ENCODE measurements at regions not wholly inside any gene's neighbourhood (a gene's known extent, or its start where the extent isn't known, plus 50 kb on each side); places are given as distances from the start of the nearest gene placed in this dataset.

DNA sequence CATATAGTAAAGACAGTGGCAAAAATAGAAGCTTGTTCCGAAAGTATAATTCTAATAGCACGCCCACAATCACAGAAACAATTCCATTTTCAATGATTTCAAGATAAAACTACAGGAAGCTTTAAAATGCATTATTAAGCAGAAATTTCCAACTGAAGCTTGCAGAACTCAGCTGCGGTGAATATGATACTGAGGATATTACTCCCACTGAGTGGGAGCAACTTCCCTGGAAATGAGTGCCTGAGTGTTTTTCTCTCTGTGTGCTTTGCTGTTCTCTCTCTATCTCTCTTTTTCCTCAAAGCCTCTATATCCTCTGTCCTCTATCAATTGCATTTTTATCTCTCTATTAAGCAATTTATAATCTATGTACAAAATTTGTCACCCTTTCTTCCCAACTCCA, 187.5 kb upstream of the PRDM9 start:
- 81 to 85% methylated on average over 3 of the region's 3 CpGs for WGBS, 2 donors
- Histone ChIP-seq H3K4me3 (no peak overlapping the region), H3K36me3 (replicated peaks in 1 of 2; ENCODE audit: insufficient read depth in 1 of 2, low read depth in 2 of 2) (no peaks in the 10 kb centered on the region), H3K27me3 (no peaks in the 10 kb centered on the region), H3K27ac (no peak overlapping the region), H3K9me3 (no peaks in the 10 kb centered on the region), H3K4me1 (no peaks in the 10 kb centered on the region)
- intact Hi-C loops (cut with DNase I): no loop called here
- DNase-seq: no peak
- TF ChIP-seq POLR2A (IDR thresholded peaks at IDR 0.05): no peak
- TF ChIP-seq, protein P1, sequence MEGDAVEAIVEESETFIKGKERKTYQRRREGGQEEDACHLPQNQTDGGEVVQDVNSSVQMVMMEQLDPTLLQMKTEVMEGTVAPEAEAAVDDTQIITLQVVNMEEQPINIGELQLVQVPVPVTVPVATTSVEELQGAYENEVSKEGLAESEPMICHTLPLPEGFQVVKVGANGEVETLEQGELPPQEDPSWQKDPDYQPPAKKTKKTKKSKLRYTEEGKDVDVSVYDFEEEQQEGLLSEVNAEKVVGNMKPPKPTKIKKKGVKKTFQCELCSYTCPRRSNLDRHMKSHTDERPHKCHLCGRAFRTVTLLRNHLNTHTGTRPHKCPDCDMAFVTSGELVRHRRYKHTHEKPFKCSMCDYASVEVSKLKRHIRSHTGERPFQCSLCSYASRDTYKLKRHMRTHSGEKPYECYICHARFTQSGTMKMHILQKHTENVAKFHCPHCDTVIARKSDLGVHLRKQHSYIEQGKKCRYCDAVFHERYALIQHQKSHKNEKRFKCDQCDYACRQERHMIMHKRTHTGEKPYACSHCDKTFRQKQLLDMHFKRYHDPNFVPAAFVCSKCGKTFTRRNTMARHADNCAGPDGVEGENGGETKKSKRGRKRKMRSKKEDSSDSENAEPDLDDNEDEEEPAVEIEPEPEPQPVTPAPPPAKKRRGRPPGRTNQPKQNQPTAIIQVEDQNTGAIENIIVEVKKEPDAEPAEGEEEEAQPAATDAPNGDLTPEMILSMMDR (IDR thresholded peaks at IDR 0.05): no peak
- ATAC-seq: no peak

DNA sequence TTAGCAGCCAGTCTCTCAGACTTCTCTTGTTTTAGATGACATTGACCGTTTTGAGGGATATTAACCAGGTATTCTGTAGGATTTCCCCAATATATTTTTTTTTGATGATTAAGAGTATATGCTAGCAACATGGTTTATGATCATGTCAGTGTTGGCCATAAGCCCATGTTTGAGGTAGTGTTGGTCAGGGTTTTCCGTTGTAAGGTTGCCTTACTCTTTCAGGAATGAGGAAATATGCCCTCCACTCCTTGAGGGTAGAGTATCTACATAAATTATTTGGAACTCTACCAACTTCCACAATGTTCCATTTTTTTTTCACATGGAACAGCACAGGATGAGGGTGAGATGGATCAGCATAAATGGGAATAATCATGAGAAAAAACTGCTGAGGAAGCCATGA, 188.4 kb upstream of the PRDM9 start:
- H3K27me3 ChIP-seq: no peaks in the 10 kb centered on the region
- ATAC-seq: no peak
- no peak for TF ChIP-seq POLR2A (IDR thresholded peaks at IDR 0.05)
- TF ChIP-seq, protein P1 (IDR thresholded peaks at IDR 0.05): no peak
- no peaks in the 10 kb centered on the region for H3K36me3 ChIP-seq (replicated peaks in 1 of 2; ENCODE audit: insufficient read depth in 1 of 2, low read depth in 2 of 2)
- intact Hi-C loops (cut with DNase I): no loop called here
- no peaks in the 10 kb centered on the region for H3K9me3 ChIP-seq
- DNase-seq: no peak
- no peaks in the 10 kb centered on the region for H3K4me1 ChIP-seq
- no peak overlapping the region for H3K4me3 ChIP-seq
- H3K27ac ChIP-seq: no peak overlapping the region
- WGBS, 2 donors: 53 to 62% methylated on average over 2 of the region's 2 CpGs

DNA sequence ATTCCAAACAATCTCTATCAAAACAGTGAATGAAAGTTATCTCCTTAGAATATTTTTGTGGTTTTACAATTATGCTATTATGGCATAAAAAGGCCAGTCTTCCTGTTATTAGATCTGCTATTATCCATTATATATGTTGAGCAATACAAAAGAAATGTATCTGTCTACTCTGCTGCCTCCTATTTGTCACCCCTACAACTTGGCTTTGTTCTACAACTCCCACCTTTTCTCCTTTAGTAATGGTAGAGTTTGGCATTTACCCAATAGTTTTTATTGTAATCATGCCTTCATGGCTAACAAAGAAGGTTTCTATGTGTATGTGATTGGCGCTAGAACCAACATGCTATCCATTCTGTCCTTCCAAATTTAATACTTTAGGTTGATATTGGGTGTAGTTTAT, 189.2 kb upstream of the PRDM9 start:
- 85 to 88% methylated on average over 1 of the region's 1 CpG for WGBS, 2 donors
- H3K27me3 ChIP-seq: no peaks in the 10 kb centered on the region
- ATAC-seq: no peak

DNA sequence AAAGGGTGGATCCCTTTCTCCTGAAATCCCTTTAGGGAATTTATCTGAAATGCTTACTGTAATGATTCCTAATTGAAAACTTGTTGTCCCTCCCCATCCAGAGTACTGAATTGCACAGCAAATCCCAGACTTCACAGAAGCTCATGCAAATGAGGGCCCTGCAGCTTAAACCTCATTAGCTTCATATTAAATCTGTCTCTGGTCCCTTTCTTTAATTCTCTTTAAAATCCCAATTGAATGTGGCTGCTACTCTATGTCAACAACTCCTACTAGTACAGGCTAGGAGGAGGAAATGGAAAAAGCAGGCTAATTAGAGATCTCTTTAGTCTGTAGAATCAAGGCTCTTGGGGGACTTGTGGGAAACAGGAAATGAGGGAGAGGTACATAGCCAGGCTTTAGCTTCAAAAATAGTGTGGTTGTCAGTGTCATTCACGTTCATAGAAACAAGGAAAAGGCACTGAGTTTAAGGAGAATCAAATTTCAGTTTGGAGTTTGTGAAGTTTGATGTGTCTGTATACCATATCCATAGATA, 191.3 kb upstream of the PRDM9 start:
- DNase-seq: no peak
- no peaks in the 10 kb centered on the region for H3K36me3 ChIP-seq (replicated peaks in 1 of 2; ENCODE audit: insufficient read depth in 1 of 2, low read depth in 2 of 2)
- no peaks in the 10 kb centered on the region for H3K4me1 ChIP-seq
- H3K27me3 ChIP-seq: no peaks in the 10 kb centered on the region
- TF ChIP-seq, protein P1 (IDR thresholded peaks at IDR 0.05): no peak
- no peak for TF ChIP-seq POLR2A (IDR thresholded peaks at IDR 0.05)
- H3K4me3 ChIP-seq: no peak overlapping the region
- H3K9me3 ChIP-seq: no peaks in the 10 kb centered on the region
- ATAC-seq: no peak
- WGBS, 2 donors: 0 to 19% methylated on average over 1 of the region's 1 CpG
- intact Hi-C loops (cut with DNase I): no loop called here
- H3K27ac ChIP-seq: no peak overlapping the region

More for the DNA sequence above, 189.2 kb upstream of the PRDM9 start:
- DNase-seq: no peak
- intact Hi-C loops (cut with DNase I): no loop called here
- no peak overlapping the region for H3K27ac ChIP-seq
- H3K36me3 ChIP-seq (replicated peaks in 1 of 2; ENCODE audit: insufficient read depth in 1 of 2, low read depth in 2 of 2): no peaks in the 10 kb centered on the region
- H3K4me3 ChIP-seq: no peak overlapping the region
- H3K9me3 ChIP-seq: no peaks in the 10 kb centered on the region
- no peak for TF ChIP-seq POLR2A (IDR thresholded peaks at IDR 0.05)
- H3K4me1 ChIP-seq: no peaks in the 10 kb centered on the region

DNA sequence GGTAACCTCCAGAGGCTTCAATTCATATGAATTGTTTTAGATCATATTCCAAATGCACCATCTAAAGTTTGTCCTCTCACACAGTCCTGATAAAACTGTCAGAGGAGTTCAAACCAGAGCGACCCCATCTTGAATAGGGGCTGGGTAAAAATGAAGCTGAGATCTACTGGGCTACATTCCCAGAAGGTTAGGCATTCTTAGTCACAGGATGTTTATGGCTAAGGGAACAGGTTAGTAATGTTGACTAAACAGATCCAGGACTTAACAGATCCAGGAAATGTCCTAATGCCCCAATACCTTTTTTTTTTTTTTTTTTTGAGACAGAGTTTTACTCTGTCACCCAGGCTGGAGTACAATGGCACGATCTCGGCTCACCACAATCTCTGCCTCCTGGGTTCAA, 192.6 kb upstream of the PRDM9 start:
- Histone ChIP-seq H3K27ac (no peak overlapping the region), H3K4me3 (no peak overlapping the region), H3K9me3 (no peaks in the 10 kb centered on the region), H3K36me3 (replicated peaks in 1 of 2; ENCODE audit: insufficient read depth in 1 of 2, low read depth in 2 of 2) (no peaks in the 10 kb centered on the region), H3K27me3 (no peaks in the 10 kb centered on the region), H3K4me1 (no peaks in the 10 kb centered on the region)
- DNase-seq (no peak), ATAC-seq (no peak)
- 65 to 78% methylated on average over 3 of the region's 3 CpGs for WGBS, 2 donors
- intact Hi-C loops (cut with DNase I): no loop called here
- TF ChIP-seq POLR2A (IDR thresholded peaks at IDR 0.05): no peak
- TF ChIP-seq, protein P1 (IDR thresholded peaks at IDR 0.05): no peak

Measured in body of pancreas (tissue), 4 donors.